Cardiac muscle cell (in vitro differentiated cells and primary cell): ENCODE measurements at regions not wholly inside any gene's neighbourhood (a gene's known extent, or its start where the extent isn't known, plus 50 kb on each side); places are given as distances from the start of the nearest gene placed in this dataset.

ENCODE experiments used
- DNase-seq, 2 donors: peaks; one replicate each; pipeline versions ENCODE4 v3.0.0 to v3.0.0-alpha.2; 2010 to 2017; ENCODE audit warnings: low read depth in 1 of 2, low spot score in 1 of 2
- H3K27ac ChIP-seq: fragments of 200-600 bp; sonication (generic); 2 replicates; pipeline ENCODE4 v1.5.1; 2016
- H3K27me3 ChIP-seq: fragments of 200-600 bp; sonication (generic); 2 replicates; pipeline ENCODE4 v1.6.0; 2016; ENCODE audit warnings: control low read depth
- H3K36me3 ChIP-seq: fragments of 200-600 bp; sonication (generic); 2 replicates; pipeline ENCODE4 v1.5.1; 2016; ENCODE audit warnings: control low read depth
- H3K4me1 ChIP-seq: fragments of 200-600 bp; sonication (generic); 2 replicates; pipeline ENCODE4 v1.8.1; 2017; ENCODE audit warnings: low read depth, mild to moderate bottlenecking, mixed run types
- H3K4me3 ChIP-seq: fragments of 200-600 bp; sonication (generic); 2 replicates; pipeline ENCODE4 v1.5.1; 2016; ENCODE audit warnings: mild to moderate bottlenecking
- H3K9me3 ChIP-seq: fragments of 200-600 bp; sonication (generic); 2 replicates; pipeline ENCODE4 v1.5.1; 2017; ENCODE audit warnings: low read depth, mild to moderate bottlenecking, control low read depth
- TF ChIP-seq, protein P1 (sequence below): IDR thresholded peaks from 2 replicates; pipeline ENCODE4 v1.5.1; 2012; ENCODE audit warnings: low read depth, mild to moderate bottlenecking, low read length

DNA sequence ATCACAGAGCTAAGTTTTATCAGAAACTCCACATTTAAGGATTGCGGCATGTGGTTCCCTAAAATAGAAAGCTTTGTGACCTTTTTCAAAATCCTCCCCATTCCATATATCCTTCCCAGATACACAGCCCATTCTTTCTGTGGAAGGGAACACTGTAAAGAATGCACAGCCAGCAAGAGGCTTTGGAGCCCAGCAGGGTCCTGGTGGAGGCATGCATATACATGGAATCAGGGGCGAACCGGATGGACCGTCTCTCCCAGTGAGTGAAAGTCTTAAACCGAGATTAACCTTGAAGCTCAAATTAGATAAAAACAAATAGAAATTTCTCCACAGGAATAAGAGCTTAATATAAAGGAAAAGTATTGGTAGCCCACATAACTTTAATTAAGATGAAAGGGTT lies 436.2 kb upstream of the MDFIC2 start:
- no peak for DNase-seq
- TF ChIP-seq, protein P1, sequence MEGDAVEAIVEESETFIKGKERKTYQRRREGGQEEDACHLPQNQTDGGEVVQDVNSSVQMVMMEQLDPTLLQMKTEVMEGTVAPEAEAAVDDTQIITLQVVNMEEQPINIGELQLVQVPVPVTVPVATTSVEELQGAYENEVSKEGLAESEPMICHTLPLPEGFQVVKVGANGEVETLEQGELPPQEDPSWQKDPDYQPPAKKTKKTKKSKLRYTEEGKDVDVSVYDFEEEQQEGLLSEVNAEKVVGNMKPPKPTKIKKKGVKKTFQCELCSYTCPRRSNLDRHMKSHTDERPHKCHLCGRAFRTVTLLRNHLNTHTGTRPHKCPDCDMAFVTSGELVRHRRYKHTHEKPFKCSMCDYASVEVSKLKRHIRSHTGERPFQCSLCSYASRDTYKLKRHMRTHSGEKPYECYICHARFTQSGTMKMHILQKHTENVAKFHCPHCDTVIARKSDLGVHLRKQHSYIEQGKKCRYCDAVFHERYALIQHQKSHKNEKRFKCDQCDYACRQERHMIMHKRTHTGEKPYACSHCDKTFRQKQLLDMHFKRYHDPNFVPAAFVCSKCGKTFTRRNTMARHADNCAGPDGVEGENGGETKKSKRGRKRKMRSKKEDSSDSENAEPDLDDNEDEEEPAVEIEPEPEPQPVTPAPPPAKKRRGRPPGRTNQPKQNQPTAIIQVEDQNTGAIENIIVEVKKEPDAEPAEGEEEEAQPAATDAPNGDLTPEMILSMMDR, result no peak
- H3K9me3 ChIP-seq, result no peaks in the 10 kb centered on the region
- no peaks in the 10 kb centered on the region for H3K4me1 ChIP-seq
- H3K27ac ChIP-seq, result no peak overlapping the region
- no peaks in the 10 kb centered on the region for H3K36me3 ChIP-seq
- H3K27me3 ChIP-seq, result no peaks in the 10 kb centered on the region
- H3K4me3 ChIP-seq, result no peak overlapping the region

DNA sequence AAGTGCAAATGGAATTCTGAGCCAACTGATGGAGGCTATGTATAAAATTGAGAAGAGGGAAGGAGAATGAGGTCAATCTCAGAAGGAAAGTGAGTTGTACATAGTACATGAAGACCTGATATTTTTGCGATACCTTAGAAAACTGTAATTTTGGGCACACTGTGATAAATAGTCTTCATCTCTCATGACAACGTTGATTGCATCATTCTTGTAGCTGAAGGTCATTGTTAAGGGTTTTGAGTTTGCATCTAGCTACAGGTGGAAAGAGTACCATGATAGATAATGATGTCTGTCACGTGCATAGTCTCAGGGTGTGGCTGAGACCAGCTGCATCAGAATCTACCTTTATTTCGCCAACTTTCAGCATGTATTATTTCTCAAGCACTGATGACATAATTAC lies 435.4 kb upstream of the MDFIC2 start:
- Histone ChIP-seq H3K4me3 (no peak overlapping the region), H3K36me3 (no peaks in the 10 kb centered on the region), H3K27me3 (no peaks in the 10 kb centered on the region), H3K9me3 (no peaks in the 10 kb centered on the region), H3K27ac (no peak overlapping the region), H3K4me1 (no peaks in the 10 kb centered on the region)
- TF ChIP-seq, protein P1, result no peak
- DNase-seq, result no peak

DNA sequence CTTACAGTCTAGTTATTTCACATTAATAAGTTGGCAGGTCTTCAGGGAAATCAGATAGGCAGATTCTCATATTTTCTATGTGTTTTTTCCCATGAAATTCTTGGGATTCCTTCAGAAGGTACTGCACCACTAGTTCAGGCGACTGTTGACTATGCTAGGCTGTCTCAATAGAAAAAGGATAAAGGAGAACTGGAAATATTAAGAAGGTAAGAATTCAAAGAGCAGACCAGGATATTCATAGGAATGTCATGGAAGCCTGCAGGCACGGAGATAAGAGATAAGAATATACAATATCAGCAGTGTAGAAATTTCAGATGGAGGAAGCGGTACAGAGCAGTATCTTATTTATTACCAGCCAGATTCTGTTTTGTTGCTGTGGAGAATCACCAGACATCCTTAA lies 432.1 kb upstream of the MDFIC2 start:
- H3K4me1 ChIP-seq, result no peaks in the 10 kb centered on the region
- no peak overlapping the region for H3K27ac ChIP-seq
- peak in 1 of 2 donors; percentile 12 for DNase-seq
- H3K27me3 ChIP-seq, result no peaks in the 10 kb centered on the region
- no peaks in the 10 kb centered on the region for H3K9me3 ChIP-seq
- no peak overlapping the region for H3K4me3 ChIP-seq
- H3K36me3 ChIP-seq, result no peaks in the 10 kb centered on the region
- TF ChIP-seq, protein P1, result no peak

DNA sequence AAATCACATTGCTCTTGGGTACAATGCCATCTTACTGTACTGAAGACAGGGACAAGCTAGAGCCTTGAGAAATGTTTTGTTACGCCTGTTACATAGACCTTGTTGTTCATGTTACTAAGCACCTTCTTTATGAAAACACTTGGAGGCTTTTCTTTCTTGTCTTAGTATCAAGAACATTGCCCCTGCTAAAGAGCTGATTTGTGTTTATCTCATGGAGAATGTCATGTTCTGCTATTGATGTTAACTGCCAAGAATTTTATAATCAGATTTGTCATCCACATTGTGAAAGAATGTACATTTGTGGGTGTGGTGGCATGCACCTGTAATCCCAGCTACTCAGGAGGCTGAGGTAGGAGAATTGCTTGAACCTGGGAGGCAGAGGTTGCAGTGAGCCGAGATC lies 431.3 kb upstream of the MDFIC2 start:
- no peak for DNase-seq
- H3K4me1 ChIP-seq, result no peaks in the 10 kb centered on the region
- H3K27ac ChIP-seq, result no peak overlapping the region
- no peaks in the 10 kb centered on the region for H3K36me3 ChIP-seq
- no peaks in the 10 kb centered on the region for H3K27me3 ChIP-seq
- H3K9me3 ChIP-seq, result no peaks in the 10 kb centered on the region
- H3K4me3 ChIP-seq, result no peak overlapping the region
- TF ChIP-seq, protein P1, result no peak

DNA sequence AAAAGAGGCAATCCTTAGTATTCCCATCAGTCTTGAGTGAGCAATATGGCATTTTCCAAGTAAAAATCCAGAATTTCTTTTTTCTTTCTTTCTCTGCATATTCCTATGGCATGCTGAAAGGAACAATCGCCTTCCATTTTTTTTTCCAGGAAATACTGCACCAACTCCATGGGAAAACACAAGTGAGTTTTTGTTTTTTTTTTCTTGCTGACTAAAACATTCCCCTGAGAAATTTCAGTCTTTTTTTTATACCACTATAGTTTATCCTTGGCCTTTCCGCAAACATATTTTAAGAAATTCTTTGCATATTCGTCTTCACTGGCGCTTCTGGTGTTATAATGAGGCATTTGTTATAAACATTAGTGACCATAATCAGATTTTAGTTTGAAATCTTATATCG lies 429.6 kb upstream of the MDFIC2 start:
- no peak for DNase-seq
- no peaks in the 10 kb centered on the region for H3K9me3 ChIP-seq
- H3K4me1 ChIP-seq, result no peaks in the 10 kb centered on the region
- TF ChIP-seq, protein P1, result no peak
- no peak overlapping the region for H3K27ac ChIP-seq
- no peaks in the 10 kb centered on the region for H3K27me3 ChIP-seq
- H3K36me3 ChIP-seq, result no peaks in the 10 kb centered on the region
- H3K4me3 ChIP-seq, result no peak overlapping the region

DNA sequence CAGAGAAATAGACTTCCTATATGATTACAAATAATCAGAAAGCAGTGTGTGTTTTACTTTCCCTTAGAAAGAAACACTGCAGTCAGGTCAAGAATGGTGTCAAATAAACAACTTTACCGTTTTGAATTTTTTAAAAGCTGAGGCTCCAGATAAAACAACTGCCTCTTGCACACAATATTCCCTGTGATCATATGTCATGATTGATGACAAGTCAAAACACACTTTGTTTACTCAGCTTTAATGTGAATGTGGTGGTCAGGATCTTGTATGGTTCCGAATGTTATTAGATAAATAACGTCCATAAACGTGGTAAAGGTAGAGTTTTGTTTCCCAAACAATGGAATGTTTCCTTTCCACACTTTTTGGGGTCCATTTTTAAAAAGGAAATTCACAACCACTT lies 428.4 kb upstream of the MDFIC2 start:
- no peak overlapping the region for H3K4me3 ChIP-seq
- H3K36me3 ChIP-seq, result no peaks in the 10 kb centered on the region
- no peaks in the 10 kb centered on the region for H3K4me1 ChIP-seq
- no peak for DNase-seq
- H3K27me3 ChIP-seq, result no peaks in the 10 kb centered on the region
- H3K9me3 ChIP-seq, result no peaks in the 10 kb centered on the region
- TF ChIP-seq, protein P1, result no peak
- no peak overlapping the region for H3K27ac ChIP-seq
